GM18499 (cell line): ENCODE measurements at regions not wholly inside any gene's neighbourhood (a gene's known extent, or its start where the extent isn't known, plus 50 kb on each side); places are given as distances from the start of the nearest gene placed in this dataset.
"Not testable (repeated sequence)": the region's sequence is repeated elsewhere in the genome, so short reads cannot be mapped to it uniquely, and the experiment has no call there.

Source experiments
- ATAC-seq: cut with Tn5 transposase; IDR thresholded peaks from one replicate; pipeline ENCODE4 v1.9.1; 2021; ENCODE audit warnings: moderate number of reproducible peaks; ENCODE audit not compliant: insufficient read depth, unreplicated experiment

DNA sequence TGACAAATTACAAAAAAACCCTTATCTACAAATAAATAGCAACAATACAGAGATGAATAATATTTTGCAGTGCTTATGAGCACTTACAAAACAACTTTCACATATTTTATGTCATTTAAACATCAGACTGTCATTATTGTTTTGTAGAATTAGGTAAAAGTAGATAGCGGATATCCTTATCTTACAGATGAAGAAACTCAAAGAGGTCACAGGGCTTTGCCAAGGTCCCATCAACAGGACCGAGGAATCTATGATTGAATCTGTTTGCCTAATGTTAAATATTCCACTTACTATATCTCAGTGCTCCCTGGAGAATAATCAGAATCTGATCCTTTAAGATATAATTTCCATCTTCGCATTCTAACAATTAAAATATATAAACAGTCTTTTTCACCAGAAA, 119.0 kb downstream of the GASK1B start:
- ATAC-seq = no peak

DNA sequence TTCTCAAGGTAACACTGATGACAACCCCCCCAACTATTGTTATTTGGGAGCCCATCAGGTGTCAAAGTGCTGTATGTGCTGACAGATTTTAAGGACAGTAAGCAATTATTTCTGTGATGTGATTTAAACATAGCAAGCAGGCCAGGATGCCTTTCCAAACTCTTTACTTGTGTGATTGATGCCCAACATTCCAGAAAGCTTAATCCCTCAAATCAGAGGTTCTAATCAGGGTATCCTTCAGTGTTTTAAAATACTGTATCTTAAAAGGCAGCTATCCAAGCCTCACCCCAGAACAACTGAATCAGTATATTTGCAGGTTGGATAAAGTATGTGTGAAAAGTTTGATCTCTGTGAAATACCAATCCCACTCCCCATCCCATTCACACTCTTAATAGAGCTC, 119.7 kb downstream of the GASK1B start:
- ATAC-seq = no peak

DNA sequence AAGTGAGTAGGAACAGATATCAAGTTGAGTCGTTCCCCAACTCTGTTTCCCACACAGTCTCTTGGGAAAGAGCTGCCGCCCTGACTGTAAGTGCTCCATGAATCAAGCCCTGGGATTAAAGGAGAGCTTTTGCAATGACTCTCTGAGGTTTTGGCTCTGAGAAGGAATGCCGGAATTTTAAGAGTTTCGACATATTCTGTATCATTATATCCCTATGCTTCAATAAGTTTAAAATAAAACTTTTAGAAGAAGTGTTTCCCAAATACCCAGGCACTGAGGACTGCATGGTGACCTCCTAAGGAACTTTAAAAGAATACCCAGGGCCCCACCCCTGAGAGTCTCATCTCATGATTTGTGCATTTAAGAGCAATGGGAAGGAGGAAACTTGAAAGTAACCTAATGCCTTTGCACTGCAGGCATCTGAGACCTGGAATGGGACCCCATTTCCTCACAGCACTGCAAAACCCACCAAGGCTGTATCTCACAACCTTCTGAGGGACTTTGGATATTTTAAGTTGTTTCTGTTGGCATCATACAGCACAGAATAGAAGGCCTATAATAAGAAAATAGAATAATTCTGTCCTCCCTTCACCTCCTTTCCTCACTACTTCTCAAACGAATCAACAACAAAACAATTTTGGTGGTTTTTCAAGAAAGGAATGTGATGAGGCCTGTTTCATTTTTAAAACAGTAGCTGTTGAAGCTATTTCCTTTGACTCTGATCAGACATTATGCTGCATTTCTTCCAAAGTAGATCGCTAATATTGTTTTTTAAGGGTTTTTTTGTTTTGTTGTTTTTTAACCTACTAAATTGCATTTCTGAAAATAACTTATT, 121.2 kb downstream of the GASK1B start:
- no peak for ATAC-seq

DNA sequence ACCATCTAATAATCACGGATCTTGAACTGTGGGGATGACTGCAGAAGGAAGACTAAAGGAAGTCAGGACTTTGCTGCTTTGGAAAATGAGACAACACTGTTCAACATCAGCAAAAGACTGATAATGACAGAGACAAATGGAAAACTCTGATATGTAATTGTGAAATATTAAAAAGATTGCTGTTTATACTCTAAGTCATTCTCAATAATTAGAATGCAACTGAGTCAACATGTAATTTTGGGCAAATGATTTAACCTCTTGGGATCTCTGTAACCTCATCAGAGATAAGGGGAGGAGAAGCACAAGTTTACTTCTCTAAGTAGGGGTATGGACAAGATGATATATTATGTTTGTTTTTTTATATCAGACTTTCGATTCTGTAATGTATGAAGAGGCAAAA, 121.9 kb downstream of the GASK1B start:
- ATAC-seq = no peak

DNA sequence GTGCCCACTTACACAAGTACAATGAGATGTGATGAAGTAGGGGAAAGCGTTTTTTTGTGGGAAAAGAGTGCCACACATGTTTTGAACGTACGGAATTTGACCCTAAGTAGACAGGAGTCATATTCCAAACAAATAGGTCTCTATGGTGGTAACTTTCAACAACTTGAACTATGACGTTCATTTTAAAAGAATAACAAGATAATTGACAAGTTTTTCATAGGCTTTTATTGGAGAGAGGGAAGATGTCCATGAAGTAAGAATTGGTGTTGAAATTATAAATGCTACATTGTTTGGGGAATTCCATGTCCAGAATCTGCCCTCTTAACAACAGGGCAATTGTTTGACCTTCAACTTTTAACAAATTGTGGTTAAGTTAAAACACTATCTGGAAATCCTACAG, 126.5 kb downstream of the GASK1B start:
- ATAC-seq = no peak

DNA sequence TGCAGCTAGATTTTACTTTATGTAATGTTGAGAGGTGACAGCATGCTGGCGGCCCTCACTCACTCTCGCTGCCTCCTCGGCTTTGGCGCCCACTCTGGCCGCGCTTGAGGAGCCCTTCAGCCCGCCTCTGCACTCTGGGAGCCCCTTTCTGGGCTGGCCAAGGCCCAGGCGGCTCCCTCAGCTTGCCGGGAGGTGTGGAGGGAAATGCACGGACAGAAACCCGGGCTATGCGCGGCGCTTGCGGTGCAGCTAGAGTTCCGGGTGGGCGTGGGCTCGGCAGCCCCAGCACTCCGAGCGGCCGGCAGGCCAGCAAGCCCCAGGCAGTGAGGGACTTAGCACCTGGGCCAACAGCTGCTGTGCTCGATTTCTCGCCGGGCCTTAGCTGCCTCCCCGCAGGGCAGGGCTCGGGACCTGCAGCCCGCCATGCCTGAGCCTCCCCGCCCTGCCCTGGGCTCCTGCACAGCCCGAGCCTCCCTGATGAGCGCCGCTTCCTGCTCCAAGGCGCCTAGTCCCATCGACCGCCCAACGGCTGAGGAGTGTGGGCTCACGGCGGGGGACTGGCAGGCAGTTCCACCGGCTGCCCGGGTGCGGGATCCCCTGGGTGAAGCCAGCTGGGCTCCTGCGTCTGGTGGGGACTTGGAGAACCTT, 128.7 kb downstream of the GASK1B start:
- no peak for ATAC-seq

DNA sequence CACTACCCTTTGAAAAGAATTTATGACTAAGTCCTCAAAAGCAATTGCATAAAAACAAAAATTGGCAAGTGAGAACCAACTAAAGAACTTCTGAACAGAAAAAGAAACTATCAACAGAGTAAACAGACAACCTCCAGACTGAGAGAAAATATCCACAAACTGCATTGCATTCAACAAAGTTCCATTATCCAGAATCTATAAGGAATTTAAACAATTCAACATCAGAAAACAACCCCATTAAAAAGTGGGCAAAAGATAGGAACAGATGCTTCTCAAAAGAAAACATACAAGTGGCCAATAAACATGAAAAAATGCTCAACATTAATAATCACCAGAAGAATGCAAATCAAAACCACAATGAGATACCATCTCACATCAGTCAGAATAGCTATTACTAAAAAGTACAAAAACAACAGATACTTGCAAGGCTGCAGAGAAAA, 130.2 kb downstream of the GASK1B start:
- no peak for ATAC-seq

DNA sequence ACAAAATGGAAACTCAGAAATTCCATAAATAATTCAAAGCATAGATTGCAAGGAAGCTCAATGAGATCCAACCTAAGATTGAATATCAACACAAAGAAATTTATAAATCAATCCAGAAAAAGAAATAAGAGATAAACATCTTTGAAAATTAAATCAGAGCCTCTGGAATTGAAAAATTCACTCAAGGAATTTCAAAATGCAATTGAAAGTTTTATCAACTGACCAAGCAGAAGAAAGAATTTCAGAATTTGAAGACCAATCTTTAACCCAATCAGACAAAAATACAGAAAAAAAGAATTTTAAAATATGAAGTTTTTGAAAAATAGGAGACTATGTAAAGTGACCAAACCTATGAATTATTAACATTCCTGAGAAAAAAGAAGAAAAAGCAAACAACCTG, 134.1 kb downstream of the GASK1B start:
- ATAC-seq = no peak

DNA sequence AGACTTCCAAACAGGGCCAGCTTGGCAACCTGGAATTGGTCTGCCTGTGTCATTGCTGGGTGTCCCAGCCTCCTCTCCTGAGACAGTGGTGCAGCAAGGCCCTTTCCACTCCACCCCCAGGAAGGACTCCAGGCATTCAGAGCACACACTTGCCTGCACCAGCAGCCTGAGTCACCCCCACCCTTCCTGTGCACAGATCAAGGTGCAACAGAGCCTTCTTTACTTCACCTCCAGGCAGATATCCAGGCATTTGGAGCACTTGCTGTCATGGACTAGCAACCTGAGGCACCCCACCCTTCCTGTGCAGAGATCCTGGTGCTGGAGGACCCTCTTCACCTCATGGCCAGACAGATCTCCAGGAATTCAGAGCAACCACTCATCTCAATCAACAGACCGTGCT, 135.8 kb downstream of the GASK1B start:
- ATAC-seq = no peak

DNA sequence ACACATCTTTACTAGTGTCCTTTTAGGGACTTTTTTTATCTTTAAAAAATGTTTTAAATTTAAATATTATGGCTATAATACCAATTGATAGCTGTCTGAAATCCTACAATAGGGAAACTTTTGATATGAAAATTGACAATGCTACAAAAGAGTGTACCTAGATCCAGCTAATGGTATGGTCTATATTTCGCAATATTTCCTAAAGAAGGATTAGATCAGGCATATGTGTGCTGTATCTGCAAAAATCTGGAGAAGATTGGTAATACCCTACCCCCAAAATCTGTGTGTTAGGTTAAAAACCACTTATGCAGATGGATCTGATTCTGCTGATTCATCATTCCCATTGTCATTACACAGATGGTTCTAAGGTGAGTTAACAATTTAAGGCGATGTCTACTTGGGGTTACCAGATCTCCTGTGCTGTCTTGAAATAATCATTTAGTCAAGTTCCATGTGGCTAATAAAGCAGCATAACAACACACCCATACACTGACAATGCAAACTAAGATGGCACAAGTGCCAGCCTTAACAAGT, 137.1 kb downstream of the GASK1B start:
- no peak for ATAC-seq

DNA sequence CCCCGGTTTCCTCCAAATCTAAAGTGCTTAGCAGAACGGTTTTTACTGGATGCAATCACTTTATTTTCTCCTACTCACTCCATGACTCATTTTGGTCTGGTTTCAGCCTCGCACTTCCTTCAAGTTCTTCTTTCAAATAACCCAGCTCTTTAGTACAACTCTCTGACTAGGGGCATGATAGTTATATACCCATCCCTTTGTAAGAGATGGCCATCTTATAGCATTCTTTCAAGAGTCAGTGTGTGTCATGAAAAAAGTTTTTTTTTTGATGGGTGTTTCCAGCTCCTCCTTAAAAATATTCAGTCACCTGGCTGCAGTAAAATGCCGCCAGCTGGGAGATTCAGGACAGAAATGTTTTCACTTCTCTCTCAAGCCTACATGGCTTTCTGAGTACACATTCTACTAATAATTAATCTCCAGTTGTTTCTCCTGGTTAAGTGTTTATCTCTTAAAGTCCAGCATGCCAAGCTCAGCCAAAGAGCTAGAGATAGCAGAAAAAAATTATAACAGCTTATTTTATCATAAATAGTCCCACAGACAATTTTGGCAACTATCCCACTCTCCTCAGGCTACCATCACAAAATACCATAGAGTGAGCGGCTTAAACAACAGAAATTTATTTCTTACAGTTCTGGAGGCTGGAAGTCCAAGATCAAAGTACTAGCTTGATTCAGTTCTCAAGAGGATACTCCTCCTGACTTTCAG, 139.3 kb downstream of the GASK1B start:
- ATAC-seq = no peak

DNA sequence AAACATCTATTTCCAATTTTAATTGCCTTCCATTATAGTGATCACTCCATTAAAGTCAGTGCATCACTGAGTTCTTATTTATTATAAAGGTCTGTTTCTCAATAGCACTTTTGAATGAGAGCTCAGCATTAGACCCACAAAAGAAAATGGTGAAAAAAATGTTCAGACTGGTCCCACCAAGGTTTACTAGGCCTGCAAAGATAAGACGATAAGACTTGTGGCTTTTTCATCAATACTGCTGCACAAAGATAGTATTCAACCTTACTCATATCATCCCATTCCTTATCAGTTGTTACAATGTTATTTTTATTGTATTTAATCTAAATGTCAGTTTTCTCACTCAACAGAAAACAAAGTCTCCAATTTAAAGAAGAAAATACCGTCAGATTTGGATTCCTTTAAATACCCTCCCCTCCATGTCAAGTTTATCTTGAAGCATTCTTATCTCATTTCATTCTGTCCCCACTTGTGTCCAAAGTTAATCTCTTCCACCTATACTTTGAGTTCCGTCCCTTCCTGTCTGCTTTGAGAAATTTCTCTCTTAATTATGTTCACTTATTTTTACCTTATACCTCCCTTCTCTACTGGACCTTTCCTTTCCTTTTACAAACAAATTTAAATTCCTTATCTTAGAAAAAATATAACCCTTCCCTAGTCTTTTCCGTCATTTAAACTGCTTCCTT, 140.0 kb downstream of the GASK1B start:
- ATAC-seq = no peak

DNA sequence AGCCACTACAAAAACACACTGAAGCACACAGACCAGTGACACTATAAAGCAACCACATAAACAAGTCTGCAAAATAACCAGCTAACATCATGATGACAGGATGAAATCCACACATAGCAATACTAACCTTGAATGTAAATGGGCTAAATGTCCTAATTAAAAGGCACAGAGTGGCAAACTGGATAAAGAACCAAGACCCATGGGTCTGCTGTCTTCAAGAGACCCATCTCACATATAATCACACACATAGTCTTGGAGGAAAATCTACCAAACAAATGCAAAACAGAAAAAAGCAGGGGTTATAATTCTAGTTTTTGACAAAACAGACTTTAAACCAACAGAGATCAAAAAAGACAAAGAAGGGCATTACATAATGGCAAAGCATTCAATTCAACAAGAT, 144.4 kb downstream of the GASK1B start:
- ATAC-seq = not testable (repeated sequence)

DNA sequence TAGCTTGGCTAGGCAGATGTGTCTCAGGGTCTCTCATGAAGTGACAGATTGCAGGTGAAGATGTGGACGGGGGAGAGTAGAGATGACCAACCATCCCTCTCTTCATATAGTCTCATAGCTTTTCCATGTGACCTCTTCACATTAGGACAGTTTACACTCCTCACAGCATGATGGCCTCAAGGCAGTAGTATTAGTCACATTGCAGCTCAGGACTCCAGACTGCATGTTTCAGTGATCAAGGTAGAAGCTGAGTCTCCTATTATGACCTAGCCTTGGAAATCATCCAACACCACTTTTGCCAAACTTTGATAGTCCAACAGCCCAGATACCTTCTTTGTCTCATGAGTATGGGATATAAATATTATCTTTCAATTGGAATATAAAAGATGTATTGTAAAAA, 147.7 kb downstream of the GASK1B start:
- ATAC-seq = no peak

DNA sequence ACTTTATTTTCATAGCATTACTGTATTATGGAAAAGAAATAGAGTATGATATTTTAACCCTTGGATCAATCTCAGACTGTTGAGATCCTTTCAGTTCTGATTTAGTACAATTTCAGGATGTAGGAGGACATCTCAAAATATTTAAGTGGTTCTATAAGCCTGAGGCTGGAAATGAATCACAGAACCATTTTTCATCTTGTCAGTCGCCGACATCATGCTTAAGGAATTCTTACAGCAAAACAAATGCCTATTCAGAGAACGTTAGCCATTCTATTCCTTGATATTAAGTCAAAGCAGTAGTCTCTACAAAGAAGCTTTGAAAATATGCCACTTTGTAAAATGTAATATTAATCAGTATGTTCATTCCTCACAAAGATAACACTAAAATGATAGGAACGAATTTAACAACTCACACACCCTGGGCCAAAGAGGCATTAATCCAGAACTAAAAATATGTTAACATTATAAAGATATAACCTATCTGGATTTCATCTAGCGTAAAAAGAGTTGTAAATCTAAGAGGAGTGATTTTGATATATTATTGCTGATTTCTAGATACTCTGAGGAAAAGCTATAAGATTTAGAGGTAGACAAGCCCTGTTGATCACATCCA, 152.0 kb downstream of the GASK1B start:
- ATAC-seq = no peak

DNA sequence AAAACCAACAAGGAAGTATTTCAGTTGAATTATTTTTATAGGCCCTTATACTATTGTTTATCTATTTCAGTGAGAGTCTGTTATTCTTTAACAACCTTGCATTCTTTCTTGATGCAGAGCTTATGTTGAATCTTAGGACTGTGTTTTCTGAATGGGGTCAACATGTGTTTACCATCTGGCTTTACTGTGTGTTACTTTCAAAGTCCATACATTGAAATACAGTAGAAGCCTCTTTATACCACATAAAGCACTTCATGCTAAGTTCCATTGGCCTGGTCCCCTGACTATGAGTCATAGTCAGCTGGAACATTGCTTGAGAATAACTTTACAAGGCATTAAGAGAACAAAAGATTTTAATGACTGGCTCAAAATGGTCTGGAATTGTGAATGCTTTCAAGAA, 152.6 kb downstream of the GASK1B start:
- ATAC-seq = no peak

DNA sequence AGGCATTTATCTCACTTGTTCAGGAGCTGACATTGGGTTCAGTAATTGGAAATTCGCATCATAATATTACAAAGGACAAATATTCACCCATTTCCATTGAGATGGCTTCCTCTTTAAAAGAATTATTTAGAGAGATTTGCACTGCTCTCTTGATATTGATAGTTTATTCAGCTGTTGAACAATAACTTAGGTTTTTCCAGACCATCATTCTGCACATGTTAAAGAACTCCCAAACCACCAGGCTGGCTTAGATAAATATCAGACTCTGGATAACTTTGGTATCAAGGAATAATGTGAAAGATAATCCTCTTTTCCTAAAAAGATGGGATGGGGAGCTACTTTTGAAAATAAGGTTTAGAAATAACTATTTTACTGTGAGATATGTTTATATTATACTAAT, 154.0 kb downstream of the GASK1B start:
- ATAC-seq = no peak

DNA sequence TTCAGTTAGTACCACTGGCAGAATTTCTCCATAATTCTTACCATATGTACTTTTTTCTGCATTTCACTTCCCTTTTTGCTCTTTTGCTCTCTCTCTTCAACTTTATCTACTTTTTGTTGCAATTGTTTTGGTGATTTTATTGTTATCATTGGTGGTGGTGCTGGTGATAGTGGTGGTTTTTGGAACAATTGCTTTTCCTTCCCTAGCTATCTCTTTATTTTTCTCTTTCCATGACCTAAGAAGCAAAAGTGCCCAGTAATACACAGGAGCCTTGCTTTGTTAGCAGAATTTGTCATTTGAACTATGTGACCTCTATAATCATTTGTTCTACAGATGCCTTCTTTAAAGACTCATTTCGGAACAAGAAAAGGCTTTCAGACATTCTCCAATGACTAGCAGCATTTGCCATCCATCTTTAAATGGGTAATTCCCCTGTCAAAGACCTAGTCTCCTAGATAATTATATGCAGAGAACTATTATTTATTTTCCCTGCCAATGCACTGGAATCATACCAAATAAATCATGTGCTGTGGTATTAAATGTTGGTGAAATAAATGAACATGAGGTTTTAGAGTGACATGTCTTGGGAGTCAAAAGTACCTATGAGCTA, 154.5 kb downstream of the GASK1B start:
- ATAC-seq = no peak

DNA sequence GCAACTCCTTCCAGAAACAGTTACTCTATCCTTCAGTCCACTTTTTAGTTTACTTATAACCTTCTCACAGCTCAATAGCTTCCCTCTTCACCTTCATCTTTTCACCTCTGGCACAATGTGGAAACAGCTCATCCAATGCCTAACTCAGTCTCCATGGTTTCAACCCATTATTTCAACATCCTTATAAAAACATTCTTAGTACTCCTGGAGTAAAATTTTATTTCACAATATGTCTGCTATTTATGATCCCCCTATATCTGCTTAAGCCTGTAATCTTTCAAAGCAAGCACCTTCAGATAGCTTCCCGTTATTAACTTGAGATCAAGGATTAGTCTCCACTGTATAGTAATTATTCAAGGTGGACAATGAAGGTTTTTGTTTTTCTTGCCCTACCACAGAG, 156.3 kb downstream of the GASK1B start:
- ATAC-seq = no peak

DNA sequence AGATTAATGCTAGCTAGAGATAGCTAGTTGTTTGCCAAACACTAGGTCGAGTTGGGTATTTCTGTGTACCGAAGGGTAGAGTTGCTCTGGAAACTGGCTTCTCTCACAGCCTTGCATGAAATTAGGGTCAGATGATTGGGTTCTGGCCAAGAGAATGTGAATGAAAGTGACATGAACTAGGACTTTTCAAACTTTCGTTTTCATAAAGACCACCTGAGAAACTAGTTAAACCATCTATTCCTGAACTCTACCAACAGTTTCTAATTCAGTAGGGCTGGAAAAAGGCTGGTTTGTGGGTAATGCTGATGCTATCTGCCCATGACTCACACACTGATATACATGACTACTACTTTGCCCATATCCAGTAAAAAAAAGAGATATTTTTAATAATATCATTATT, 157.6 kb downstream of the GASK1B start:
- ATAC-seq = no peak
